ENCODE measurements at regions not wholly inside any gene's neighbourhood (a gene's known extent, or its start where the extent isn't known, plus 50 kb on each side); places are given as distances from the start of the nearest gene placed in this dataset.

DNA sequence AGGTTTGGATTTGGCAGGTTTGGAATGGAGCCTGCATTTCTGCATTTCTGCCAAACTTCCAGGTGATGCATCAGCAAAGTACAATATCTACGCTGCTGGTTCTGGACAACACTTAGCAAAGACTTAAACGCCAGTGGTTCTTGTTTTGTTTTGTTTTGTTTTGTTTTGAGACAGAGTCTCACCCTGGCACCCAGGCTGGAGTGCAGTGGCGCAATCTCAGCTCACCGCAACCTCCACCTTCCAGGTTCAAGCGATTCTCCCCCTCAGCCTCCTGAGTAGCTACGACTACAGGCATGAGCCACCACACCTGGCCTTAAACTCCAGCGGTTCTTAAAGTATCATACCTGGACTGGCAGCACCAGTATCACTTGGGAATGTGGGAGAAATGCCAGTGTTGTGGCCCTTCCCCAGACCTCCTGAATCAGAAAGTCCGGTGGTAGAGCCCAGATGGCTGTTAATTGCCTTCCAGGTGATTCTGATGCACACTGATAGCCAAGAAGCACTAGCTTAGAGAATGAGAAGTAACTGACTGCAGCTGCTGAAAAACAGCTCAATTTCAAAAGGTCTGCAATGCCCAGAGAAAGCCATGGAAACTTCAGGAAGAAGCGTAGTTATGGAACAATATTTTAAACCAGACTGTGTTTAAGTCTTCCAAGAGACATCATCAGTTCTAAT lies 114.8 kb upstream of the FOXN3 start:
- POLR2A ChIA-PET (ENCODE audit: unreplicated experiment), result no interaction called here
- Histone ChIP-seq H3K4me1 (replicated peaks; ENCODE audit: insufficient read depth) (no peaks in the 10 kb centered on the region), H3K4me3 (no peak overlapping the region), H2AFZ (no peak overlapping the region), H3K36me3 (ENCODE audit: low read depth) (no peaks in the 10 kb centered on the region), H3K4me2 (no peak overlapping the region), H3K27ac (no peak overlapping the region), H3K27me3 (ENCODE audit: insufficient read depth, low read depth) (peaks cover 27% of the 10 kb centered on the region; the same call in 1 of the 2 replicates), H4K20me1 (ENCODE audit: insufficient read depth) (no peaks in the 10 kb centered on the region), H3K9me3 (ENCODE audit: insufficient read depth, low read depth) (no peaks in the 10 kb centered on the region), H3K9me2 (ENCODE audit: insufficient read depth) (no peaks in the 10 kb centered on the region), H3F3A (ENCODE audit: insufficient read depth, low read depth) (no peaks in the 10 kb centered on the region), H3K79me2 (ENCODE audit: low read depth) (no peaks in the 10 kb centered on the region)
- no TSS peak for BruUV-seq (replicated peaks)
- DNase-seq, result no peak
- CTCF ChIA-PET, result no interaction called here
- no peak for TF ChIP-seq EZH2 (IDR thresholded peaks at IDR 0.05; ENCODE audit: low read depth)
- TF ChIP-seq, protein P1, sequence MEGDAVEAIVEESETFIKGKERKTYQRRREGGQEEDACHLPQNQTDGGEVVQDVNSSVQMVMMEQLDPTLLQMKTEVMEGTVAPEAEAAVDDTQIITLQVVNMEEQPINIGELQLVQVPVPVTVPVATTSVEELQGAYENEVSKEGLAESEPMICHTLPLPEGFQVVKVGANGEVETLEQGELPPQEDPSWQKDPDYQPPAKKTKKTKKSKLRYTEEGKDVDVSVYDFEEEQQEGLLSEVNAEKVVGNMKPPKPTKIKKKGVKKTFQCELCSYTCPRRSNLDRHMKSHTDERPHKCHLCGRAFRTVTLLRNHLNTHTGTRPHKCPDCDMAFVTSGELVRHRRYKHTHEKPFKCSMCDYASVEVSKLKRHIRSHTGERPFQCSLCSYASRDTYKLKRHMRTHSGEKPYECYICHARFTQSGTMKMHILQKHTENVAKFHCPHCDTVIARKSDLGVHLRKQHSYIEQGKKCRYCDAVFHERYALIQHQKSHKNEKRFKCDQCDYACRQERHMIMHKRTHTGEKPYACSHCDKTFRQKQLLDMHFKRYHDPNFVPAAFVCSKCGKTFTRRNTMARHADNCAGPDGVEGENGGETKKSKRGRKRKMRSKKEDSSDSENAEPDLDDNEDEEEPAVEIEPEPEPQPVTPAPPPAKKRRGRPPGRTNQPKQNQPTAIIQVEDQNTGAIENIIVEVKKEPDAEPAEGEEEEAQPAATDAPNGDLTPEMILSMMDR (conservative IDR thresholded peaks at IDR 0.05), result no peak
- intact Hi-C loops (cut with micrococcal nuclease; ENCODE audit: unreplicated experiment), result no loop called here

DNA sequence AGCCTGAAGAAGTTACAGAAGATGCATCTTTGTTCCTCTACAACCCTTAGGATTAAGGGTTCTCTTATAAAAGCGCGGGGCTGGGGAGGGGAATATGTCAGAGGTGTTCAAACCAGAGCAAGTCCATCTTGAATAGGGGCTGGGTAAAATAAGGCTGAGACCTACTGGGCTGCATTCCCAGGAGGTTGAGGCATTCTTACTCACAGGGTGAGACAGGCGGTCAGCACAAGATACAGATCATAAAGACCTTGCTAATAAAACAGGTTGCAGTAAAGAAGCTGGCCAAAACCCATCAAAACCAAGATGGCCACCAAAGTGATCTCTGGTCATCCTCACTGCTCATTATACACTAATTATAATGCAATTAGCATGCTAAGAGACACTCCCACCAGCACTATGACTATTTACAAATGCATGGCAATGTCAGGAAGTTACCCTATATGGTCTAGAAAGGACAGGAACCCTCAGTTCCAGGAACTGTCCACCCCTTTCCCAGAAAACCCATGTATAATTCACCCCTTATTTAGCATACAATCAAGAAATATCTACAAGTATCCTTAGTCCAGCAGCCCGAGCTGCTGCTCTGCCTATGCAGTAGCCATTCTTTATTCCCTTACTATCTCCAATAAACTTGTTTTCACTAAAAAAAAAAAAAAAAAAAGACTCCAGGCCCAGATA lies 108.1 kb upstream of the FOXN3 start:
- ChIA-PET POLR2A (ENCODE audit: unreplicated experiment) (no interaction called here), CTCF (no interaction called here)
- BruUV-seq (replicated peaks), result no TSS peak
- no peaks in the 10 kb centered on the region for H3K36me3 ChIP-seq (ENCODE audit: low read depth)
- H3K9me2 ChIP-seq (ENCODE audit: insufficient read depth), result no peaks in the 10 kb centered on the region
- H3K4me2 ChIP-seq, result no peak overlapping the region
- TF ChIP-seq EZH2 (IDR thresholded peaks at IDR 0.05; ENCODE audit: low read depth), result no peak
- TF ChIP-seq, protein P1 (conservative IDR thresholded peaks at IDR 0.05), result no peak
- H3K4me3 ChIP-seq, result no peak overlapping the region
- no peak for DNase-seq
- H4K20me1 ChIP-seq (ENCODE audit: insufficient read depth), result no peaks in the 10 kb centered on the region
- peaks cover 2% of the 10 kb centered on the region for H3K27me3 ChIP-seq (ENCODE audit: insufficient read depth, low read depth)
- H3K79me2 ChIP-seq (ENCODE audit: low read depth), result no peaks in the 10 kb centered on the region
- no peak overlapping the region for H3K27ac ChIP-seq
- no peak overlapping the region for H2AFZ ChIP-seq
- H3F3A ChIP-seq (ENCODE audit: insufficient read depth, low read depth), result no peaks in the 10 kb centered on the region
- no peaks in the 10 kb centered on the region for H3K4me1 ChIP-seq (replicated peaks; ENCODE audit: insufficient read depth)
- no peaks in the 10 kb centered on the region for H3K9me3 ChIP-seq (ENCODE audit: insufficient read depth, low read depth)
- intact Hi-C loops (cut with micrococcal nuclease; ENCODE audit: unreplicated experiment), result no loop called here

DNA sequence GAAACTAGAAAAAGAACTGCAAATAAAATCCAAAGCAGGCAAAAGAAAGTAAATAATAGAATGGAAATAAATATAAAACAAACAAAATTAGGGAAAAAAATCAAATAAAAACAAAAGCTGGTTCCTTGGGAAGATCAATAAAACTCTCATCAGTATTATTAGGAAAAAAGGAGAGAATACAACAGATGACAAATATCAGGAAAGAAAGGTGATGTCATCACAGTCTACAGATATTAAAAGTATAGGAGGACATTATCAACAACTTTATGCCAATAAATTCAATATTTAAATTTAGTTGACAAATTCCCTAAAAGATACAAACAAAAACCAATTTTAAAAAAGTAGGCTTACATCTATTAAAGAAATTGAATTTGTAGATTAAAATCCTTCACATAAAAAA lies 107.4 kb upstream of the FOXN3 start:
- H3K36me3 ChIP-seq (ENCODE audit: low read depth), result no peaks in the 10 kb centered on the region
- ChIA-PET CTCF (no interaction called here), POLR2A (ENCODE audit: unreplicated experiment) (no interaction called here)
- no peak overlapping the region for H3K27ac ChIP-seq
- no peaks in the 10 kb centered on the region for H3K79me2 ChIP-seq (ENCODE audit: low read depth)
- H3K4me2 ChIP-seq, result no peak overlapping the region
- H3K27me3 ChIP-seq (ENCODE audit: insufficient read depth, low read depth), result peaks cover 4% of the 10 kb centered on the region
- TF ChIP-seq EZH2 (IDR thresholded peaks at IDR 0.05; ENCODE audit: low read depth), result no peak
- TF ChIP-seq, protein P1 (conservative IDR thresholded peaks at IDR 0.05), result no peak
- H2AFZ ChIP-seq, result no peak overlapping the region
- no peaks in the 10 kb centered on the region for H4K20me1 ChIP-seq (ENCODE audit: insufficient read depth)
- BruUV-seq (replicated peaks), result no TSS peak
- no peaks in the 10 kb centered on the region for H3K9me2 ChIP-seq (ENCODE audit: insufficient read depth)
- H3K4me1 ChIP-seq (replicated peaks; ENCODE audit: insufficient read depth), result no peaks in the 10 kb centered on the region
- H3F3A ChIP-seq (ENCODE audit: insufficient read depth, low read depth), result no peaks in the 10 kb centered on the region
- DNase-seq, result no peak
- no peak overlapping the region for H3K4me3 ChIP-seq
- intact Hi-C loops (cut with micrococcal nuclease; ENCODE audit: unreplicated experiment), result no loop called here
- H3K9me3 ChIP-seq (ENCODE audit: insufficient read depth, low read depth), result no peaks in the 10 kb centered on the region
